ENCODE measurements at regions not wholly inside any gene's neighbourhood (a gene's known extent, or its start where the extent isn't known, plus 50 kb on each side); places are given as distances from the start of the nearest gene placed in this dataset.

DNA sequence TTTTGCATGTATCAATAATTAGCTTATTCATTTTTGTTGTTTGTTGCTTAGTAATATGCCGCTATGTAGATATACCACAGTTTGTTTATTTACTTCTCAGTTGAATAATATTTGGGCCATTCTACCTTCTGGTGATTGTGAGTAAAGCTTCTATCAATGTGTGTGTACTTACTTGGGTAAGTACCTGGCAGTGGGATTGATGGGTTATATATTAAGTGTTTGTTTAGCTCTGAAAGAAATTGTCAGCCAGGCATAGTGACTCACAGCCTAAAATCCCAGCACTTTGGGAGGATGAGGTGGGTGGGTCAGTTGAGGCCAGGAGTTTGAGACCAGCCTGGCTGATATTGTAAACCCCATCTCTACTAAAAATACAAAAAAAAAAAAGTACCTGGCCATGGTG is 975.7 kb upstream of the MBL2 start:
- no peak for TF ChIP-seq POLR2AphosphoS5 (IDR thresholded peaks at IDR 0.05)
- TF ChIP-seq, protein P1, sequence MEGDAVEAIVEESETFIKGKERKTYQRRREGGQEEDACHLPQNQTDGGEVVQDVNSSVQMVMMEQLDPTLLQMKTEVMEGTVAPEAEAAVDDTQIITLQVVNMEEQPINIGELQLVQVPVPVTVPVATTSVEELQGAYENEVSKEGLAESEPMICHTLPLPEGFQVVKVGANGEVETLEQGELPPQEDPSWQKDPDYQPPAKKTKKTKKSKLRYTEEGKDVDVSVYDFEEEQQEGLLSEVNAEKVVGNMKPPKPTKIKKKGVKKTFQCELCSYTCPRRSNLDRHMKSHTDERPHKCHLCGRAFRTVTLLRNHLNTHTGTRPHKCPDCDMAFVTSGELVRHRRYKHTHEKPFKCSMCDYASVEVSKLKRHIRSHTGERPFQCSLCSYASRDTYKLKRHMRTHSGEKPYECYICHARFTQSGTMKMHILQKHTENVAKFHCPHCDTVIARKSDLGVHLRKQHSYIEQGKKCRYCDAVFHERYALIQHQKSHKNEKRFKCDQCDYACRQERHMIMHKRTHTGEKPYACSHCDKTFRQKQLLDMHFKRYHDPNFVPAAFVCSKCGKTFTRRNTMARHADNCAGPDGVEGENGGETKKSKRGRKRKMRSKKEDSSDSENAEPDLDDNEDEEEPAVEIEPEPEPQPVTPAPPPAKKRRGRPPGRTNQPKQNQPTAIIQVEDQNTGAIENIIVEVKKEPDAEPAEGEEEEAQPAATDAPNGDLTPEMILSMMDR (IDR thresholded peaks at IDR 0.05 in 8 of 11, conservative IDR thresholded peaks at IDR 0.05 in 3 of 11): no peak
